ENCODE measurements at regions not wholly inside any gene's neighbourhood (a gene's known extent, or its start where the extent isn't known, plus 50 kb on each side); places are given as distances from the start of the nearest gene placed in this dataset.

- TF ChIP-seq, protein P1, sequence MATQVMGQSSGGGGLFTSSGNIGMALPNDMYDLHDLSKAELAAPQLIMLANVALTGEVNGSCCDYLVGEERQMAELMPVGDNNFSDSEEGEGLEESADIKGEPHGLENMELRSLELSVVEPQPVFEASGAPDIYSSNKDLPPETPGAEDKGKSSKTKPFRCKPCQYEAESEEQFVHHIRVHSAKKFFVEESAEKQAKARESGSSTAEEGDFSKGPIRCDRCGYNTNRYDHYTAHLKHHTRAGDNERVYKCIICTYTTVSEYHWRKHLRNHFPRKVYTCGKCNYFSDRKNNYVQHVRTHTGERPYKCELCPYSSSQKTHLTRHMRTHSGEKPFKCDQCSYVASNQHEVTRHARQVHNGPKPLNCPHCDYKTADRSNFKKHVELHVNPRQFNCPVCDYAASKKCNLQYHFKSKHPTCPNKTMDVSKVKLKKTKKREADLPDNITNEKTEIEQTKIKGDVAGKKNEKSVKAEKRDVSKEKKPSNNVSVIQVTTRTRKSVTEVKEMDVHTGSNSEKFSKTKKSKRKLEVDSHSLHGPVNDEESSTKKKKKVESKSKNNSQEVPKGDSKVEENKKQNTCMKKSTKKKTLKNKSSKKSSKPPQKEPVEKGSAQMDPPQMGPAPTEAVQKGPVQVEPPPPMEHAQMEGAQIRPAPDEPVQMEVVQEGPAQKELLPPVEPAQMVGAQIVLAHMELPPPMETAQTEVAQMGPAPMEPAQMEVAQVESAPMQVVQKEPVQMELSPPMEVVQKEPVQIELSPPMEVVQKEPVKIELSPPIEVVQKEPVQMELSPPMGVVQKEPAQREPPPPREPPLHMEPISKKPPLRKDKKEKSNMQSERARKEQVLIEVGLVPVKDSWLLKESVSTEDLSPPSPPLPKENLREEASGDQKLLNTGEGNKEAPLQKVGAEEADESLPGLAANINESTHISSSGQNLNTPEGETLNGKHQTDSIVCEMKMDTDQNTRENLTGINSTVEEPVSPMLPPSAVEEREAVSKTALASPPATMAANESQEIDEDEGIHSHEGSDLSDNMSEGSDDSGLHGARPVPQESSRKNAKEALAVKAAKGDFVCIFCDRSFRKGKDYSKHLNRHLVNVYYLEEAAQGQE (IDR thresholded peaks at IDR 0.05; ENCODE audit: insufficient replicate concordance, low read depth) = no peak
- no peak for TF ChIP-seq CTCF (IDR thresholded peaks at IDR 0.05; ENCODE audit: insufficient read depth, low read length)
- TF ChIP-seq POLR2AphosphoS5 (IDR thresholded peaks at IDR 0.05; ENCODE audit: low read depth) = no peak
Measured at GRCh38 chr15:37806808-37807207, 127.6 kb upstream of the TMCO5A start.

Measured in HL-60 (cell line).